Brain microvascular endothelial cell (primary cell): ENCODE measurements at regions not wholly inside any gene's neighbourhood (a gene's known extent, or its start where the extent isn't known, plus 50 kb on each side); places are given as distances from the start of the nearest gene placed in this dataset.

Experiments used
- DNase-seq: peaks from one replicate; pipeline ENCODE4 v3.0.0-alpha.2; 2020
- H3K27ac ChIP-seq: fragments of 250-450 bp; sonication (Bioruptor Pico); 2 replicates; pipeline ENCODE4 v1.5.1; 2020; ENCODE audit warnings: mild to moderate bottlenecking, moderate library complexity
- H3K27me3 ChIP-seq: fragments of 250-450 bp; sonication (Bioruptor Pico); replicated peaks from 2 replicates; pipeline ENCODE4 v1.5.1; 2020; ENCODE audit warnings: mild to moderate bottlenecking
- H3K36me3 ChIP-seq: fragments of 250-450 bp; sonication (Bioruptor Pico); replicated peaks from 2 replicates; pipeline ENCODE4 v1.5.1; 2020; ENCODE audit warnings: mild to moderate bottlenecking
- H3K4me3 ChIP-seq: 2 replicates; pipeline ENCODE4 v1.5.1; 2011; ENCODE audit warnings: low read depth, mild to moderate bottlenecking, control low read depth, low read length, moderate library complexity
- in situ Hi-C: cut with HindIII; loops from 2 replicates; pipeline ENCODE4 v1.10.0; 2017; ENCODE audit warnings: low sequenced_read_pairs, low pct_ligation_motif_present
- TF ChIP-seq, protein P1 (sequence below): IDR thresholded peaks from 2 replicates; pipeline ENCODE4 v1.5.1; 2011; ENCODE audit warnings: low read depth, mild to moderate bottlenecking, moderate library complexity, low read length, control low read depth, inconsistent platforms; ENCODE audit errors: missing control alignments

DNA sequence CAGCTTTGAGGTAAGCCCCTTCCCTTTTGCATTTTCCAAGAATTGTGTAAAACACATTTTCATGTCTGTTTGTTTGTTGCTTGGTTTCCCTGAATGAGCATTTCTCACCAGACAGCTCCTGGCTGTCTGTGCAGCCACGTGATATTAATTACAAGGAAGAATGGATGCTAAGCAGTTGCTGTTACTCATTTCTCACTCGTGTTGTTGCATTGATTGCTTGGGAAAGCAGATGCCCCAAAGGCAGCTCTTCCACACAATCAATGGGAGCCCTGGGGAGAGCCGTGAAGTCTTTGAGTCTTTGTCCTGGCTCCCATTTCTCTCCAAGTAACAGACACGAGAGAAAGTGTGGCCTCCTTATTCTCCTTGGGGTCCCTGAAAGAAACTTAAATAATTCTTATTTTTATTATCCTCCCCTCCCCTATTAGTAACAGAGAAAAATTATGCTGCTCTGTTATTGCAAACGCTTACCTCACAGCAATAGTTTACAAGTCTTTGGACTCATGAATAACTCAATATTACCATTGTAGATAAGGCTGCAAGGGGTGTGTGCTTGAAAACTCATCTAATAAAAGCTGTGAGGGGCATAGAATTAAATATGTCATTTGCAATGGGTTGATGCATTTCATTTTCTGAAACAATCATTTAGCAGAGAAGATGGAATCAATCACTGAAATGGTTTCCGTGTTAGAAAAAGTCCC is 127.7 kb upstream of the CAMK1G start:
- Histone ChIP-seq H3K27me3 (no peaks in the 10 kb centered on the region), H3K36me3 (no peaks in the 10 kb centered on the region), H3K27ac (no peak overlapping the region), H3K4me3 (no peak overlapping the region)
- TF ChIP-seq, protein P1, sequence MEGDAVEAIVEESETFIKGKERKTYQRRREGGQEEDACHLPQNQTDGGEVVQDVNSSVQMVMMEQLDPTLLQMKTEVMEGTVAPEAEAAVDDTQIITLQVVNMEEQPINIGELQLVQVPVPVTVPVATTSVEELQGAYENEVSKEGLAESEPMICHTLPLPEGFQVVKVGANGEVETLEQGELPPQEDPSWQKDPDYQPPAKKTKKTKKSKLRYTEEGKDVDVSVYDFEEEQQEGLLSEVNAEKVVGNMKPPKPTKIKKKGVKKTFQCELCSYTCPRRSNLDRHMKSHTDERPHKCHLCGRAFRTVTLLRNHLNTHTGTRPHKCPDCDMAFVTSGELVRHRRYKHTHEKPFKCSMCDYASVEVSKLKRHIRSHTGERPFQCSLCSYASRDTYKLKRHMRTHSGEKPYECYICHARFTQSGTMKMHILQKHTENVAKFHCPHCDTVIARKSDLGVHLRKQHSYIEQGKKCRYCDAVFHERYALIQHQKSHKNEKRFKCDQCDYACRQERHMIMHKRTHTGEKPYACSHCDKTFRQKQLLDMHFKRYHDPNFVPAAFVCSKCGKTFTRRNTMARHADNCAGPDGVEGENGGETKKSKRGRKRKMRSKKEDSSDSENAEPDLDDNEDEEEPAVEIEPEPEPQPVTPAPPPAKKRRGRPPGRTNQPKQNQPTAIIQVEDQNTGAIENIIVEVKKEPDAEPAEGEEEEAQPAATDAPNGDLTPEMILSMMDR: no peak
- no peak for DNase-seq
- in situ Hi-C loops: no loop called here

DNA sequence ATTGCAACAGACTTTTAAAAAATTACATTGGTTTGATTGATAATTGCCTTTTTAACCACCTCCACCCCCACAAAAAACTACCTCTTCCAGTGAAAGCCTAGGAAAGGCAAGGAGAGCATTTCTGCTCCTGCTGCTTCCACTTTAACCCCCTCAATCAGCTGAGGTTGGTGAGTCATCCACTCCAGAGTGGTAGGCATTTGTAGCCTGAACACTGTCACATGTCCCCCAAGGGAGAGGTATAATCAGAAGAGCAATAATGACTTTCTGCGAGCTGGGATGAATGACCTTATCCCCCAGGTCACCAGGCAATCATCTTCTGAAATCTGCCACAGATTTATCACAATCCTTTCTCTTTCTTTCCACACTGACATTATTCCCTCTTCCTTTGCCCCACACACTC is 126.6 kb upstream of the CAMK1G start:
- no peak for DNase-seq
- in situ Hi-C loops: no loop called here
- no peak overlapping the region for H3K27ac ChIP-seq
- H3K4me3 ChIP-seq: no peak overlapping the region
- no peaks in the 10 kb centered on the region for H3K27me3 ChIP-seq
- H3K36me3 ChIP-seq: no peaks in the 10 kb centered on the region
- TF ChIP-seq, protein P1: no peak

DNA sequence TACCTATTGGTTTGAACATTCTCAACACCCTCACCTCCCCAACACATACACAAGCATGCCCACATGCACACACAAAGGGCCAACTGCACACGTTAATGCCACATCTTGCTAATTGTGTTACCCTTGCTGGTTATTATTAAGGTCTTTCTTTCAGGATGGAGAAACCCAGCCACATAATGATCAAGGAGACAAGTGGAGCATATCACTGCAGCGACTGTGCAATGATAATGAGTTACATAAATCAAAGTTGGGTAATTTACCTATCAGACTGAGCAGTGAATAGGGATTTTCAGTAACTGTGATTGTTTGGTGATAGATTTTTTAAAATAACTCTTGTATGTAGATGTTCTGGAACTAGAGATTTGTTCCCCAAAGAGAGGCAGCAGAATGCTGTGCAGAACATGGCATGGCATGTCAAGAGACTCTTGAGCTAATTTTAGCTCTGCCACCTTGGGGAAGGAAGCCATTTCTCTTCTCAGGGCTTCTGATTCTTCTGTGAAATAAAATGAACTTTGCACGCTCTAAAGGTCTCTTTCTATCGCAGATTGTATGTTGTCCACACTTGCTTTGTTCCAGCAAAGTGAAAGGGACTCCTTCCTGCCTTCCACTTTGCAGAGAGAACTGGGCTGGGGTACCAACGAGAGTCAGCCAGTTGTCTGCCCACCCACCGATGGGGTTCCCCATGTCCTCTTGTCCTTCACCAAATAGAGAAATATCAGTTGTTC is 126.0 kb upstream of the CAMK1G start:
- H3K27me3 ChIP-seq: no peaks in the 10 kb centered on the region
- TF ChIP-seq, protein P1: no peak
- in situ Hi-C loops: no loop called here
- no peak for DNase-seq
- no peak overlapping the region for H3K27ac ChIP-seq
- H3K4me3 ChIP-seq: no peak overlapping the region
- no peaks in the 10 kb centered on the region for H3K36me3 ChIP-seq

DNA sequence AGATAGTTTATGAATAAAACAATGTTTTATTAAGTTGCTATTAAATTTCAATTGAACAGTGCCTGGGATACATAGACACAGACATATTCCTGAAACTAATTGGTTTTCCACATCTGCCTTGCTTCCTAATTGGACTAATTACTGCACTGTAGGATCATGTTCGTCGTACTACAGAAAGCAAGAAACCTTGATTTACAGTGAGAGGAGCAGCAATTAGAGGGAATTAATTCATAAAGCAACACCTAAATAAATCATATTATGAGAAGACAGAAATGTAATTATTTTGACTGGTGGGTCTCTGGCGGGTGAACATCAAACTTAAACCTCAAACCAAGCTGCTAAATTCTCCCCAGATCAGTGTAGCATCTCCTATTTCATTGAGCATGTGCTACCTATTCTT is 124.6 kb upstream of the CAMK1G start:
- no peak overlapping the region for H3K27ac ChIP-seq
- TF ChIP-seq, protein P1: no peak
- in situ Hi-C loops: no loop called here
- DNase-seq: no peak
- H3K36me3 ChIP-seq: no peaks in the 10 kb centered on the region
- no peaks in the 10 kb centered on the region for H3K27me3 ChIP-seq
- no peak overlapping the region for H3K4me3 ChIP-seq

DNA sequence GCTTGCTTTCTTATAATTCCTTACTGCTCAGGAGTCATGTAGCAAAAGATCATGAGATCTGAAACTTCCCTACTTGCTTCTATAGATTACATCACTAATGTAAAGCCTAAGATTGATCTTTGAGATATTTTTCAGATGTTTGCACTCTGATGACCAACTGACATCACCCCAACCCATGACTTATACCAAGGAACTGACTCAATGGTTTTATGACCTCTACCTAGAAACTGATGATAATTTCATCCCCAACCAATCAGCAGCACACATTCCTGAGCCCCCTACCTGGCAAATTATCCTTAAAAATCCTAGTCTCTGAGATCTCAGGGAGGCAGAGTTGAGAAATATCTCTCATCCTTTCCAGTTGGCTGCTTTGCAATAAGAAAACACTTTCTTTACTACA is 122.3 kb upstream of the CAMK1G start:
- no peaks in the 10 kb centered on the region for H3K27me3 ChIP-seq
- no peak for DNase-seq
- H3K27ac ChIP-seq: no peak overlapping the region
- H3K4me3 ChIP-seq: no peak overlapping the region
- H3K36me3 ChIP-seq: no peaks in the 10 kb centered on the region
- in situ Hi-C loops: no loop called here
- TF ChIP-seq, protein P1: no peak

DNA sequence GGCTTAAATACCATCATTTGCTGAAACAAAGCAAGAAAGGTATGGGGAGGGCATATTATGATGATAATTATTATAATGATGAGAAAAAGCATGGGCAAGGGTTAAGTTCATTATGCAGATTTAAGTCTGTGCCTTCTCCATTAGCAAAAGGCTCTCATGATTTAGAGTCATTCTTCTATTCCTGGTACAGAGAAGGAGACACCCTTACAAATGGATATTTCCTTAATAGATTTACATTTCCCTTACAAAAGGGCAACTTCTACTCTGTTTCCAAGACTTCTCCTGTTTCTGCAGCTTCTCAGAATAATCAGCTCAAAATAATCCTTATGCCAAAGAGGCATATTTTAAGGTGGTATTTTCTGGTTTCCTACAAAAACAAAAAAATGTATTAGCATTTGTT is 121.1 kb upstream of the CAMK1G start:
- Histone ChIP-seq H3K4me3 (no peak overlapping the region), H3K27ac (no peak overlapping the region), H3K27me3 (no peaks in the 10 kb centered on the region), H3K36me3 (no peaks in the 10 kb centered on the region)
- DNase-seq: no peak
- TF ChIP-seq, protein P1: no peak
- in situ Hi-C loops: no loop called here
